ENCODE measurements at regions not wholly inside any gene's neighbourhood (a gene's known extent, or its start where the extent isn't known, plus 50 kb on each side); places are given as distances from the start of the nearest gene placed in this dataset.

- TF ChIP-seq CTCF (IDR thresholded peaks at IDR 0.05), result no peak
- TF ChIP-seq POLR2A (IDR thresholded peaks at IDR 0.05; ENCODE audit: low read depth), result no peak
- TF ChIP-seq POLR2AphosphoS5 (IDR thresholded peaks at IDR 0.05), result no peak
These were observed 175.0 kb downstream of the RPLP1 start for GRCh38 chr15:69627548-69628158.

Measured in esophagus muscularis mucosa (tissue), 3 donors.